Liver (tissue), 8 donors: ENCODE measurements at regions not wholly inside any gene's neighbourhood (a gene's known extent, or its start where the extent isn't known, plus 50 kb on each side); places are given as distances from the start of the nearest gene placed in this dataset.

ENCODE experiments used
- DNase-seq: peaks from one replicate; pipeline ENCODE4 v3.0.0-alpha.2; 2017; ENCODE audit warnings: low spot score
- H3K27ac ChIP-seq, 2 donors: one replicate each; pipeline ENCODE4 v1.7.0; 2013; ENCODE audit warnings: inconsistent platforms in 2 of 2, low read length in 2 of 2, control low read depth in 1 of 2, low read depth in 1 of 2, mild to moderate bottlenecking in 1 of 2
- H3K27me3 ChIP-seq, 4 donors: one replicate each; pipeline versions ENCODE4 v1.6.1 to v1.7.0; 2013; ENCODE audit warnings: low read length in 3 of 4, inconsistent platforms in 1 of 4, mild to moderate bottlenecking in 1 of 4, moderate library complexity in 1 of 4; ENCODE audit not compliant: control insufficient read depth in 4 of 4, insufficient read depth in 4 of 4
- H3K36me3 ChIP-seq, 4 donors: one replicate each; pipeline versions ENCODE4 v1.6.1 to v1.7.0; 2013; ENCODE audit warnings: low read length in 3 of 4, mild to moderate bottlenecking in 3 of 4, low read depth in 1 of 4, moderate library complexity in 1 of 4; ENCODE audit not compliant: control insufficient read depth in 4 of 4, insufficient read depth in 3 of 4
- H3K4me1 ChIP-seq, 4 donors: one replicate each; pipeline versions ENCODE4 v1.6.1 to v1.7.0; 2013; ENCODE audit warnings: low read length in 3 of 4, mild to moderate bottlenecking in 3 of 4, moderate library complexity in 1 of 4; ENCODE audit not compliant: control insufficient read depth in 4 of 4, insufficient read depth in 4 of 4
- H3K4me3 ChIP-seq, 3 donors: one replicate each; pipeline versions ENCODE4 v1.6.1 to v1.7.0; 2013; ENCODE audit warnings: low read length in 3 of 3, control low read depth in 1 of 3, low read depth in 1 of 3, mild to moderate bottlenecking in 1 of 3
- H3K9ac ChIP-seq, 2 donors: one replicate each; pipeline ENCODE4 v1.7.0; 2013; ENCODE audit warnings: low read length in 2 of 2, mild to moderate bottlenecking in 2 of 2, moderate library complexity in 2 of 2, control low read depth in 1 of 2, low read depth in 1 of 2
- H3K9me3 ChIP-seq, 4 donors: one replicate each; pipeline versions ENCODE4 v1.6.1 to v1.7.0; 2013; ENCODE audit warnings: low read length in 3 of 4; ENCODE audit not compliant: control insufficient read depth in 4 of 4
- ATF3 ChIP-seq: IDR thresholded peaks from 2 replicates; pipeline ENCODE4 v1.6.1; 2016; ENCODE audit warnings: antibody characterized with exemption
- CTCF ChIP-seq: fragments of 150-350 bp; IDR thresholded peaks from 2 replicates; pipeline ENCODE4 v1.5.1; 2017; ENCODE audit warnings: improper control_type of control experiment, low read depth, low read length; ENCODE audit not compliant: missing input control
- EGR1 ChIP-seq, 2 donors: IDR thresholded peaks; 2 replicates each; pipeline ENCODE4 v1.6.1; 2016 to 2018; ENCODE audit warnings: antibody characterized with exemption in 2 of 2, low read depth in 2 of 2
- FOXA1 ChIP-seq: IDR thresholded peaks from 2 replicates; pipeline ENCODE4 v1.6.1; 2016; ENCODE audit warnings: antibody characterized with exemption
- FOXA2 ChIP-seq: IDR thresholded peaks from 2 replicates; pipeline ENCODE4 v1.6.1; 2016; ENCODE audit warnings: antibody characterized with exemption
- GABPA ChIP-seq, 2 donors: IDR thresholded peaks in 1 of 2; conservative IDR thresholded peaks in 1 of 2; 2 replicates each; pipeline ENCODE4 v1.6.1; 2016; ENCODE audit warnings: antibody characterized with exemption in 2 of 2, mild to moderate bottlenecking in 1 of 2, moderate library complexity in 1 of 2
- HNF4A ChIP-seq, 2 donors: conservative IDR thresholded peaks; 2 replicates each; pipeline ENCODE4 v1.6.1; 2016; ENCODE audit warnings: antibody characterized with exemption in 2 of 2, mild to moderate bottlenecking in 2 of 2
- HNF4G ChIP-seq: IDR thresholded peaks from 2 replicates; pipeline ENCODE4 v1.6.1; 2016; ENCODE audit warnings: antibody characterized with exemption
- JUND ChIP-seq, 2 donors: IDR thresholded peaks; 2 replicates each; pipeline ENCODE4 v1.6.1; 2016; ENCODE audit warnings: antibody characterized with exemption in 2 of 2
- MAX ChIP-seq: IDR thresholded peaks from 2 replicates; pipeline ENCODE4 v1.6.1; 2016; ENCODE audit warnings: antibody characterized with exemption
- NR2F2 ChIP-seq: IDR thresholded peaks from 2 replicates; pipeline ENCODE4 v1.6.1; 2016; ENCODE audit warnings: antibody characterized with exemption
- RAD21 ChIP-seq, 2 donors: IDR thresholded peaks; 2 replicates each; pipeline ENCODE4 v1.6.1; 2016; ENCODE audit warnings: antibody characterized with exemption in 2 of 2, mild to moderate bottlenecking in 2 of 2
- REST ChIP-seq: IDR thresholded peaks from 2 replicates; pipeline ENCODE4 v1.6.1; 2016; ENCODE audit warnings: antibody characterized with exemption, mild to moderate bottlenecking
- RXRA ChIP-seq, 2 donors: IDR thresholded peaks; 2 replicates each; pipeline ENCODE4 v1.6.1; 2017 to 2018; ENCODE audit warnings: antibody characterized with exemption in 2 of 2, mild to moderate bottlenecking in 1 of 2
- SP1 ChIP-seq: IDR thresholded peaks from 2 replicates; pipeline ENCODE4 v1.6.1; 2018; ENCODE audit warnings: antibody characterized with exemption, mild to moderate bottlenecking
- TAF1 ChIP-seq: conservative IDR thresholded peaks from 2 replicates; pipeline ENCODE4 v1.6.1; 2016; ENCODE audit warnings: antibody characterized with exemption, mild to moderate bottlenecking
- YY1 ChIP-seq: IDR thresholded peaks from 2 replicates; pipeline ENCODE4 v1.6.1; 2016; ENCODE audit warnings: antibody characterized with exemption, mild to moderate bottlenecking
- ZBTB33 ChIP-seq: IDR thresholded peaks from 2 replicates; pipeline ENCODE4 v1.6.1; 2016; ENCODE audit warnings: antibody characterized with exemption
- WGBS: extraction: QIAGEN DNeasy Blood & Tissue Kit; methylation state at CpG from one replicate; pipeline ENCODE4 v1.1.7; 2013; 5-methylcytosine and 5-hydroxymethylcytosine counted together
- donor health status: healthy.
- donor health status: healthy.
- donor health status: healthy.
- donor health status: healthy.
- donor health status: healthy.

GRCh38 chr14:53883739-53884138, 72.9 kb downstream of the BMP4 start (continued):
- no peak for TF ChIP-seq REST
- no peak for TF ChIP-seq RXRA (IDR thresholded peaks at IDR 0.05)
- TF ChIP-seq CTCF: no peak
- no peak for TF ChIP-seq YY1
- no peak for TF ChIP-seq MAX

- WGBS: 46% methylated on average over 4 of the region's 4 CpGs
- Histone ChIP-seq H3K27ac (no peak overlapping the region), H3K36me3 (no peaks in the 10 kb centered on the region), H3K4me3 (no peak overlapping the region), H3K27me3 (no peaks in the 10 kb centered on the region), H3K9me3 (no peaks in the 10 kb centered on the region), H3K9ac (no peak overlapping the region), H3K4me1 (peaks cover 0 to 16% (median 6%) of the 10 kb centered on the region in 4 donors)
- TF ChIP-seq JUND (IDR thresholded peaks at IDR 0.05) (no peak), HNF4A (conservative IDR thresholded peaks at IDR 0.05) (no peak), TAF1 (no peak), ATF3 (no peak), CTCF (no peak), GABPA (IDR thresholded peaks at IDR 0.05 in 1 of 2, conservative IDR thresholded peaks at IDR 0.05 in 1 of 2) (no peak), NR2F2 (no peak), RAD21 (IDR thresholded peaks at IDR 0.05) (no peak), ZBTB33 (no peak), FOXA2 (no peak), HNF4G (no peak), REST (no peak), YY1 (no peak), MAX (no peak), RXRA (IDR thresholded peaks at IDR 0.05) (no peak), EGR1 (IDR thresholded peaks at IDR 0.05; ENCODE audit: low read depth in 2 of 2) (no peak), SP1 (no peak), FOXA1 (no peak)
- no peak for DNase-seq
These were observed 73.9 kb downstream of the BMP4 start for GRCh38 chr14:53882684-53883083.
